Trophoblast cell (in vitro differentiated cells and primary cell): ENCODE measurements at regions not wholly inside any gene's neighbourhood (a gene's known extent, or its start where the extent isn't known, plus 50 kb on each side); places are given as distances from the start of the nearest gene placed in this dataset.
A peak's percentile ranks its signal among the peaks of the same experiment; 100 is the strongest.

Source experiments
- DNase-seq, 2 donors: peaks; one replicate each; pipeline ENCODE4 v3.0.0-alpha.2; 2016
- H2AFZ ChIP-seq: 2 replicates; pipeline ENCODE4 v1.6.1; 2013; ENCODE audit warnings: low read length, moderate library complexity, mild to moderate bottlenecking; ENCODE audit not compliant: insufficient read depth, poor library complexity
- H2AK5ac ChIP-seq: 2 replicates; pipeline ENCODE4 v1.6.1; 2013; ENCODE audit warnings: mild to moderate bottlenecking, low read length
- H2BK120ac ChIP-seq: 2 replicates; pipeline ENCODE4 v1.6.1; 2013; ENCODE audit warnings: low read length, mild to moderate bottlenecking, moderate library complexity; ENCODE audit not compliant: insufficient read depth, poor library complexity
- H2BK12ac ChIP-seq: 2 replicates; pipeline ENCODE4 v1.6.1; 2013; ENCODE audit warnings: mild to moderate bottlenecking, low read length, moderate library complexity
- H2BK5ac ChIP-seq: 2 replicates; pipeline ENCODE4 v1.6.1; 2013; ENCODE audit warnings: low read length, low read depth, moderate library complexity, mild to moderate bottlenecking; ENCODE audit not compliant: poor library complexity
- H3K14ac ChIP-seq: 2 replicates; pipeline ENCODE4 v1.6.1; 2013; ENCODE audit warnings: mild to moderate bottlenecking, low read length
- H3K18ac ChIP-seq: 2 replicates; pipeline ENCODE4 v1.6.1; 2013; ENCODE audit warnings: mild to moderate bottlenecking, low read length
- H3K23ac ChIP-seq: 2 replicates; pipeline ENCODE4 v1.6.1; 2013; ENCODE audit warnings: low read length
- H3K27ac ChIP-seq: 2 replicates; pipeline ENCODE4 v1.5.1; 2013; ENCODE audit warnings: low read depth, mild to moderate bottlenecking, inconsistent platforms, low read length, moderate library complexity
- H3K27me3 ChIP-seq: 2 replicates; pipeline ENCODE4 v1.6.1; 2013; ENCODE audit warnings: inconsistent platforms, mild to moderate bottlenecking, low read length, moderate library complexity; ENCODE audit not compliant: insufficient read depth
- H3K36me3 ChIP-seq, 2 experiments: 1 replicate in 1 of 2; 2 replicates in 1 of 2; pipeline ENCODE4 v1.6.1; 2013; ENCODE audit warnings: low read length in 2 of 2, mild to moderate bottlenecking in 2 of 2, moderate library complexity in 1 of 2; ENCODE audit not compliant: insufficient read depth in 2 of 2, control insufficient read depth in 1 of 2
- H3K4ac ChIP-seq: 2 replicates; pipeline ENCODE4 v1.6.1; 2013; ENCODE audit warnings: low read depth, mild to moderate bottlenecking, low read length, moderate library complexity
- H3K4me1 ChIP-seq, 2 experiments: 1 replicate in 1 of 2; 2 replicates in 1 of 2; pipeline ENCODE4 v1.6.1; 2013; ENCODE audit warnings: low read length in 2 of 2, mild to moderate bottlenecking in 2 of 2, moderate library complexity in 1 of 2; ENCODE audit not compliant: insufficient read depth in 2 of 2, control insufficient read depth in 1 of 2
- H3K4me2 ChIP-seq: 2 replicates; pipeline ENCODE4 v1.6.1; 2013; ENCODE audit warnings: inconsistent platforms, mild to moderate bottlenecking, low read length, moderate library complexity
- H3K4me3 ChIP-seq: 2 replicates; pipeline ENCODE4 v1.5.1; 2013; ENCODE audit warnings: mild to moderate bottlenecking, low read depth, low read length, inconsistent platforms
- H3K79me1 ChIP-seq: one replicate; pipeline ENCODE4 v1.6.1; 2013; ENCODE audit warnings: low read length
- H3K79me2 ChIP-seq: 2 replicates; pipeline ENCODE4 v1.6.1; 2013; ENCODE audit warnings: low read length, mild to moderate bottlenecking; ENCODE audit not compliant: control insufficient read depth, insufficient read depth, poor library complexity
- H3K9ac ChIP-seq: 2 replicates; pipeline ENCODE4 v1.6.1; 2013; ENCODE audit warnings: mild to moderate bottlenecking, low read length
- H3K9me3 ChIP-seq: 2 replicates; pipeline ENCODE4 v1.6.1; 2013; ENCODE audit warnings: low read depth, mild to moderate bottlenecking, control low read depth, inconsistent platforms, low read length; ENCODE audit not compliant: insufficient read depth
- H4K12ac ChIP-seq: 2 replicates; pipeline ENCODE4 v1.6.1; 2013; ENCODE audit warnings: low read depth, mild to moderate bottlenecking, low read length, moderate library complexity
- H4K8ac ChIP-seq: 2 replicates; pipeline ENCODE4 v1.6.1; 2013; ENCODE audit warnings: low read depth, mild to moderate bottlenecking, low read length, moderate library complexity
- H4K91ac ChIP-seq: one replicate; pipeline ENCODE4 v1.6.1; 2013; ENCODE audit warnings: low read depth, mild to moderate bottlenecking, low read length, moderate library complexity
- WGBS: extraction: QIAGEN DNeasy Blood & Tissue Kit; methylation state at CpG from one replicate; pipeline ENCODE4 v1.1.7; 2013; ENCODE audit warnings: missing lambda C conversion rate; ENCODE audit not compliant: insufficient read length, insufficient coverage; ENCODE audit errors: extremely low coverage; 5-methylcytosine and 5-hydroxymethylcytosine counted together

DNA sequence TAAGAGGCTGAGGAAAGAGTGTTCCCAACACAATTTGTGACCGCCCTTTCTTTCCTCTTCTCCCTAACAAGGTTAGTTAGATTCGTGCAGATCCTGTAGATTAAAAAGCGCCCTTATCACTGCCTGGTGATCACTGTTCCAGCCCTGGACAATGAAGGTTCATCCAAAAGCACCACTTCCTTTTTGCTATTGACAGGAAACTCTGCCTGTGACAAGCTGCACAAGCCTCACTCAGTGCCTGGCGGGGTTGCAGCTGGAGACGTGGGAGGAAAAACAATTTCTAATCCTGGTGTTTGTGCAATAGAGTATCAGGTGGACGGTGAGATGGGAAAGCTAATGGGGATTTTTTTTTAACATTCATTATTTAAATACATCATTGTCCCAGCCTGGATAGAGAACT is 105.9 kb upstream of the CAV2 start:
- no peaks in the 10 kb centered on the region for H3K36me3 ChIP-seq
- no peak overlapping the region for H3K9ac ChIP-seq
- H3K79me1 ChIP-seq, result no peaks in the 10 kb centered on the region
- H3K4me3 ChIP-seq, result no peak overlapping the region
- H2BK5ac ChIP-seq, result no peak overlapping the region
- H3K27me3 ChIP-seq, result no peaks in the 10 kb centered on the region
- no peak for DNase-seq
- H3K18ac ChIP-seq, result no peak overlapping the region
- H4K91ac ChIP-seq, result no peak overlapping the region
- H2AK5ac ChIP-seq, result no peak overlapping the region
- H3K4ac ChIP-seq, result no peak overlapping the region
- no peak overlapping the region for H2BK12ac ChIP-seq
- no peak overlapping the region for H4K12ac ChIP-seq
- H3K27ac ChIP-seq, result no peak overlapping the region
- H3K23ac ChIP-seq, result no peak overlapping the region
- H3K4me2 ChIP-seq, result no peak overlapping the region
- H3K79me2 ChIP-seq, result no peaks in the 10 kb centered on the region
- H3K4me1 ChIP-seq, result peaks cover 0 to 2% of the 10 kb centered on the region in 2 experiments
- no peaks in the 10 kb centered on the region for H3K9me3 ChIP-seq
- no peak overlapping the region for H4K8ac ChIP-seq
- WGBS, result no CpG with 5 or more reads among the region's 6 CpGs
- H3K14ac ChIP-seq, result no peak overlapping the region
- H2BK120ac ChIP-seq, result no peak overlapping the region
- no peak overlapping the region for H2AFZ ChIP-seq

DNA sequence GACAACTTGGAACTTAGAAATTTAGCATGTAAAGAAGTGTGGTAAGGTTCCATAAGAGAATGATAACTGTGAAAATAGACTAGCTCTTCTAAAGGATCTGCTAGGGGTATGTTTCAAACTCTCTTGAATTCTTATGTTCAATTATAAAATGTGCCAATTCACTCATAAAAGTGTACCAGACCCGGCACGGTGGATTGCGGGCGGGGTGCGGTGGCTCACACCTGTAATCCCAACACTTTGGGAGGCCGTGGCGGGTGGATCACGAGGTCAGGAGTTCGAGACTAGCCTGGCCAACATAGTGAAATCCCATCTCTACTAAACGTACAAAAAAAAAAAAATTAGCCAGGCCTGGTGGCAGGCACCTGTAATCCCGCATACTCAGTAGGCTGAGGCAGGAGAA is 105.4 kb upstream of the CAV2 start:
- H3K9me3 ChIP-seq, result no peaks in the 10 kb centered on the region
- H3K27ac ChIP-seq, result no peak overlapping the region
- H2AFZ ChIP-seq, result no peak overlapping the region
- H3K9ac ChIP-seq, result no peak overlapping the region
- no peak overlapping the region for H2BK5ac ChIP-seq
- DNase-seq, result no peak
- no CpG with 5 or more reads among the region's 11 CpGs for WGBS
- no peaks in the 10 kb centered on the region for H3K27me3 ChIP-seq
- H3K4me3 ChIP-seq, result no peak overlapping the region
- H2BK120ac ChIP-seq, result no peak overlapping the region
- H3K4me2 ChIP-seq, result no peak overlapping the region
- no peak overlapping the region for H2AK5ac ChIP-seq
- no peaks in the 10 kb centered on the region for H3K79me2 ChIP-seq
- no peak overlapping the region for H4K12ac ChIP-seq
- no peak overlapping the region for H3K14ac ChIP-seq
- H3K4me1 ChIP-seq, result peaks cover 0 to 2% of the 10 kb centered on the region in 2 experiments
- H3K18ac ChIP-seq, result no peak overlapping the region
- no peak overlapping the region for H3K23ac ChIP-seq
- no peak overlapping the region for H3K4ac ChIP-seq
- H2BK12ac ChIP-seq, result no peak overlapping the region
- H4K91ac ChIP-seq, result no peak overlapping the region
- no peak overlapping the region for H4K8ac ChIP-seq
- no peaks in the 10 kb centered on the region for H3K79me1 ChIP-seq
- H3K36me3 ChIP-seq, result no peaks in the 10 kb centered on the region

DNA sequence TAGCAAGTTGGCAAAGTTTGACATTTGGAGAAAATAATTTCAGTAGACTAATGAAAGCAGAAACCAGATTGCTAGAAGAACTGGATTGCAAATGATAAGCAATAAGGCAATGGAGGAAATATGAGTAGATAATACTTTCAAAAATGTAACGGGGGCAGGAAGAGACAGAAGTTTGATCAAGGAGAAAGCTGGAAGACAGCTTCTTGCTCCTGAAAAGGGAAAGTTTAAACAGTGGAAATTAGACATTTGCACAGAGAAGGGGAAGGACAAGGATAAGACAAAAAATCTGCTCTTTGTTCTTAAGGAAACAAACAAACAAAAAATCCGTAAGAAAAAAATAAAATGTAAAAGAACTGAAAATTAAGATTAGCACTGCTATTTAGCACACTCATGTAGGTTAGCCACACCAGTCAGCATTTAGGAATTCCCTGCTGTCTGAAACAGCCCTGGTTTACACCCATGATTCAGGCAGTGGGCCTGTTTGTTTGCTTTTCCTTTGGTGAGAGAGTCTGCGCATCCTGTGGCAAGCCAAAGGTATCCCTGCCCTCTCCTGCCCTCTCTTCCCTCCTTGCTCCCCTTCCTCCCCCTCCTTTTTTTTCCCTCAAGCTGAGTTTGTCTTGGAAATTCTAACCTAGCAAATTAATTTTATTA is 104.3 kb upstream of the CAV2 start:
- H3K4ac ChIP-seq, result no peak overlapping the region
- no peaks in the 10 kb centered on the region for H3K79me1 ChIP-seq
- H2AK5ac ChIP-seq, result no peak overlapping the region
- no peak overlapping the region for H4K8ac ChIP-seq
- no peak overlapping the region for H3K4me3 ChIP-seq
- H3K4me1 ChIP-seq, result peaks cover 0 to 2% of the 10 kb centered on the region in 2 experiments
- H2BK5ac ChIP-seq, result no peak overlapping the region
- no peak overlapping the region for H3K9ac ChIP-seq
- no peak overlapping the region for H4K12ac ChIP-seq
- no peak overlapping the region for H2BK120ac ChIP-seq
- no peak overlapping the region for H3K14ac ChIP-seq
- no peaks in the 10 kb centered on the region for H3K36me3 ChIP-seq
- no peak overlapping the region for H2BK12ac ChIP-seq
- no peaks in the 10 kb centered on the region for H3K27me3 ChIP-seq
- H3K79me2 ChIP-seq, result no peaks in the 10 kb centered on the region
- peak overlapping the region; percentile 40 for H3K27ac ChIP-seq
- H3K4me2 ChIP-seq, result no peak overlapping the region
- DNase-seq, result peak; percentile 61 to 73
- no peak overlapping the region for H4K91ac ChIP-seq
- H3K18ac ChIP-seq, result no peak overlapping the region
- no peaks in the 10 kb centered on the region for H3K9me3 ChIP-seq
- no CpG with 5 or more reads among the region's 3 CpGs for WGBS
- H2AFZ ChIP-seq, result no peak overlapping the region
- H3K23ac ChIP-seq, result no peak overlapping the region

DNA sequence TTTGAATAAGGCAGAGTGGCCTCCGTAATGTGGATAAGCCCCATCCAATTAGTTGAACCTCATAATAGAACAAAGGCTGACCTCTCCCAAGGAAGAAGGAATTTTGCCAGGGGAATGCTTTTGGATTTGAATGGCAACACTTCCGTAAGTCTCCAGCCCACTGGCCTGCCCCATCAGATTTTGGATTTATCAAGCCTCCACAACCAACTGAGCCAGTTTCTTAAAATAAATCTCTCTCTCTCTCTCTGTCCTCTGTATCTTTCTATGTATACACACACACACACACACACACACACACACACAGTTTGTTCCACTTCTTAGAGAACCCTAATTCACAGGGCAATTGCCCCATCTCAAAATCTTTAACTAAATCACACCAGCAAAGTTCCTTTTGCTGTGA is 100.9 kb upstream of the CAV2 start:
- Histone ChIP-seq H3K18ac (no peak overlapping the region), H3K27me3 (no peaks in the 10 kb centered on the region), H3K23ac (no peak overlapping the region), H2BK12ac (no peak overlapping the region), H3K27ac (no peak overlapping the region), H3K9me3 (no peaks in the 10 kb centered on the region), H3K14ac (no peak overlapping the region), H3K4ac (no peak overlapping the region), H3K9ac (no peak overlapping the region), H4K91ac (no peak overlapping the region), H3K36me3 (no peaks in the 10 kb centered on the region), H2BK5ac (no peak overlapping the region), H3K79me1 (no peaks in the 10 kb centered on the region), H4K12ac (no peak overlapping the region), H4K8ac (no peak overlapping the region), H3K4me1 (peaks cover 0 to 2% of the 10 kb centered on the region in 2 experiments), H3K4me2 (no peak overlapping the region), H2AFZ (no peak overlapping the region), H3K4me3 (no peak overlapping the region), H2AK5ac (no peak overlapping the region), H2BK120ac (no peak overlapping the region), H3K79me2 (no peaks in the 10 kb centered on the region)
- no CpG with 5 or more reads among the region's 2 CpGs for WGBS
- DNase-seq, result no peak
